ENCODE measurements at regions not wholly inside any gene's neighbourhood (a gene's known extent, or its start where the extent isn't known, plus 50 kb on each side); places are given as distances from the start of the nearest gene placed in this dataset.

- no peaks in the 10 kb centered on the region for H3F3A ChIP-seq (ENCODE audit: low read depth)
- no peaks in the 10 kb centered on the region for H4K20me1 ChIP-seq (ENCODE audit: insufficient read depth, low read length, poor library complexity, severe bottlenecking)
- TF ChIP-seq CTCF (conservative IDR thresholded peaks at IDR 0.05; ENCODE audit: low read length): no peak
- no peak for TF ChIP-seq EZH2phosphoT487 (IDR thresholded peaks at IDR 0.05; ENCODE audit: borderline replicate concordance)
- no peaks in the 10 kb centered on the region for H3K4me1 ChIP-seq (ENCODE audit: insufficient read depth, low read length, poor library complexity, severe bottlenecking)
- no peaks in the 10 kb centered on the region for H3K36me3 ChIP-seq (ENCODE audit: insufficient read depth, low read length)
- no peaks in the 10 kb centered on the region for H3K9me2 ChIP-seq (replicated peaks; ENCODE audit: low read depth, low read length)
- no peak overlapping the region for H3K9ac ChIP-seq (ENCODE audit: low read depth, low read length, poor library complexity, severe bottlenecking)
- H3K9me3 ChIP-seq (ENCODE audit: insufficient read depth, low read depth, low read length): no peaks in the 10 kb centered on the region
- no peak overlapping the region for H2AFZ ChIP-seq (ENCODE audit: low read length)
- H3K4me2 ChIP-seq (ENCODE audit: low read depth, low read length, poor library complexity, severe bottlenecking): no peak overlapping the region
- no peaks in the 10 kb centered on the region for H3K79me2 ChIP-seq (ENCODE audit: insufficient read depth, low read length)
- no peaks in the 10 kb centered on the region for H3K27me3 ChIP-seq (ENCODE audit: insufficient read depth, low read length, poor library complexity, severe bottlenecking)
- H3K4me3 ChIP-seq (ENCODE audit: low read length, poor library complexity, severe bottlenecking): no peak overlapping the region
Observed at GRCh38 chr5:93006915-93007314, 574.1 kb downstream of the NR2F1-AS1 start.

- H3K79me2 ChIP-seq (ENCODE audit: insufficient read depth, low read length): no peaks in the 10 kb centered on the region
- no peaks in the 10 kb centered on the region for H3K36me3 ChIP-seq (ENCODE audit: insufficient read depth, low read length)
- no peak overlapping the region for H3K4me2 ChIP-seq (ENCODE audit: low read depth, low read length, poor library complexity, severe bottlenecking)
- no peaks in the 10 kb centered on the region for H3K9me3 ChIP-seq (ENCODE audit: insufficient read depth, low read depth, low read length)
- no peak overlapping the region for H2AFZ ChIP-seq (ENCODE audit: low read length)
- TF ChIP-seq EZH2phosphoT487 (IDR thresholded peaks at IDR 0.05; ENCODE audit: borderline replicate concordance) (no peak), CTCF (conservative IDR thresholded peaks at IDR 0.05; ENCODE audit: low read length) (no peak)
- H4K20me1 ChIP-seq (ENCODE audit: insufficient read depth, low read length, poor library complexity, severe bottlenecking): no peaks in the 10 kb centered on the region
- no peak overlapping the region for H3K4me3 ChIP-seq (ENCODE audit: low read length, poor library complexity, severe bottlenecking)
- no peaks in the 10 kb centered on the region for H3F3A ChIP-seq (ENCODE audit: low read depth)
- no peak overlapping the region for H3K9ac ChIP-seq (ENCODE audit: low read depth, low read length, poor library complexity, severe bottlenecking)
- no peaks in the 10 kb centered on the region for H3K9me2 ChIP-seq (replicated peaks; ENCODE audit: low read depth, low read length)
- H3K4me1 ChIP-seq (ENCODE audit: insufficient read depth, low read length, poor library complexity, severe bottlenecking): no peaks in the 10 kb centered on the region
- H3K27me3 ChIP-seq (ENCODE audit: insufficient read depth, low read length, poor library complexity, severe bottlenecking): no peaks in the 10 kb centered on the region
Observed at GRCh38 chr5:92998456-92998855, 582.6 kb downstream of the NR2F1-AS1 start.

DNA sequence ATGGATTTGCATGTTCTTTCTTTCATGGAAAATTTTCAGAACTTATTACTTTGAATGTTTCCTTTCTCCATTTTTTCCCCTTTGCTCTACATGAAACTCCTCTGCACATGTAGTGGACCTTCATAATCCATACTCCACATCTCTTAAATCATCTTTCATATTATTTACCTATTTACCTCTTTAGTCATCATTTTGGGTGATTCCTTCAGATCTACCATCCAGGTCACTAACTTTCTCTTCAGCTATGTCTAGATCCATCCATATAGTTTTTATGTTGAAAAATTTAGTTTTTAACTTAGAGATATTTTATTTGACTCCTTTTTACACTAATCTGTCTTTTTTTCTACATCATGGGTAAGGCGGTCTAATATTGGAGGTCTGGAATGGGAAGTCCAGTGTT, 586.6 kb downstream of the NR2F1-AS1 start:
- H3K4me2 ChIP-seq (ENCODE audit: low read depth, low read length, poor library complexity, severe bottlenecking): no peak overlapping the region
- no peaks in the 10 kb centered on the region for H3K27me3 ChIP-seq (ENCODE audit: insufficient read depth, low read length, poor library complexity, severe bottlenecking)
- no peak overlapping the region for H2AFZ ChIP-seq (ENCODE audit: low read length)
- H3K4me3 ChIP-seq (ENCODE audit: low read length, poor library complexity, severe bottlenecking): no peak overlapping the region
- no peak overlapping the region for H3K9ac ChIP-seq (ENCODE audit: low read depth, low read length, poor library complexity, severe bottlenecking)
- no peaks in the 10 kb centered on the region for H3K4me1 ChIP-seq (ENCODE audit: insufficient read depth, low read length, poor library complexity, severe bottlenecking)
- no peaks in the 10 kb centered on the region for H3K9me3 ChIP-seq (ENCODE audit: insufficient read depth, low read depth, low read length)
- no peaks in the 10 kb centered on the region for H3F3A ChIP-seq (ENCODE audit: low read depth)
- TF ChIP-seq CTCF (conservative IDR thresholded peaks at IDR 0.05; ENCODE audit: low read length): no peak
- TF ChIP-seq EZH2phosphoT487 (IDR thresholded peaks at IDR 0.05; ENCODE audit: borderline replicate concordance): no peak
- H3K9me2 ChIP-seq (replicated peaks; ENCODE audit: low read depth, low read length): no peaks in the 10 kb centered on the region
- no peaks in the 10 kb centered on the region for H4K20me1 ChIP-seq (ENCODE audit: insufficient read depth, low read length, poor library complexity, severe bottlenecking)
- no peaks in the 10 kb centered on the region for H3K36me3 ChIP-seq (ENCODE audit: insufficient read depth, low read length)
- no peaks in the 10 kb centered on the region for H3K79me2 ChIP-seq (ENCODE audit: insufficient read depth, low read length)

Data from Loucy (cell line).